HEK293T (cell line): ENCODE measurements at regions not wholly inside any gene's neighbourhood (a gene's known extent, or its start where the extent isn't known, plus 50 kb on each side); places are given as distances from the start of the nearest gene placed in this dataset.

Experiments
- ARNT ChIP-seq: fragments of 450-650 bp; IDR thresholded peaks from 2 replicates; pipeline ENCODE4 v1.6.1; 2017; ENCODE audit warnings: mild to moderate bottlenecking
- BHLHE40 ChIP-seq: fragments of 450-650 bp; IDR thresholded peaks from 2 replicates; pipeline ENCODE4 v1.6.1; 2016; ENCODE audit warnings: mild to moderate bottlenecking, moderate library complexity, borderline replicate concordance
- CTBP1 ChIP-seq: fragments of 450-650 bp; IDR thresholded peaks from 2 replicates; pipeline ENCODE4 v1.6.1; 2016; ENCODE audit warnings: borderline replicate concordance
- FOXA1 ChIP-seq: fragments of 450-650 bp; IDR thresholded peaks from 2 replicates; pipeline ENCODE4 v1.6.1; 2016; ENCODE audit warnings: mild to moderate bottlenecking
- FOXK2 ChIP-seq: fragments of 450-650 bp; IDR thresholded peaks from 2 replicates; pipeline ENCODE4 v1.6.1; 2016; ENCODE audit warnings: mild to moderate bottlenecking
- FOXM1 ChIP-seq: fragments of 450-650 bp; IDR thresholded peaks from 2 replicates; pipeline ENCODE4 v1.6.1; 2017; ENCODE audit warnings: mild to moderate bottlenecking, borderline replicate concordance
- HDGF ChIP-seq: fragments of 450-650 bp; IDR thresholded peaks from 2 replicates; pipeline ENCODE4 v1.6.1; 2017; ENCODE audit warnings: antibody characterized with exemption, borderline replicate concordance
- L3MBTL2 ChIP-seq: fragments of 450-650 bp; conservative IDR thresholded peaks from 2 replicates; pipeline ENCODE4 v1.6.1; 2016; ENCODE audit warnings: mild to moderate bottlenecking
- NFRKB ChIP-seq: fragments of 450-650 bp; IDR thresholded peaks from 2 replicates; pipeline ENCODE4 v1.6.1; 2016; ENCODE audit warnings: mild to moderate bottlenecking, moderate library complexity
- SP1 ChIP-seq: fragments of 450-650 bp; IDR thresholded peaks from 2 replicates; pipeline ENCODE4 v1.6.1; 2017
- SUZ12 ChIP-seq: fragments of 450-650 bp; IDR thresholded peaks from 2 replicates; pipeline ENCODE4 v1.6.1; 2016; ENCODE audit warnings: mild to moderate bottlenecking
- TARDBP ChIP-seq: fragments of 450-650 bp; IDR thresholded peaks from 2 replicates; pipeline ENCODE4 v1.6.1; 2016
- ZNF384 ChIP-seq: fragments of 450-650 bp; IDR thresholded peaks from 2 replicates; pipeline ENCODE4 v1.6.1; 2016
- TF ChIP-seq, protein P1 (sequence below): fragments of 450-650 bp; IDR thresholded peaks from 2 replicates; pipeline ENCODE4 v1.6.1; 2016

DNA sequence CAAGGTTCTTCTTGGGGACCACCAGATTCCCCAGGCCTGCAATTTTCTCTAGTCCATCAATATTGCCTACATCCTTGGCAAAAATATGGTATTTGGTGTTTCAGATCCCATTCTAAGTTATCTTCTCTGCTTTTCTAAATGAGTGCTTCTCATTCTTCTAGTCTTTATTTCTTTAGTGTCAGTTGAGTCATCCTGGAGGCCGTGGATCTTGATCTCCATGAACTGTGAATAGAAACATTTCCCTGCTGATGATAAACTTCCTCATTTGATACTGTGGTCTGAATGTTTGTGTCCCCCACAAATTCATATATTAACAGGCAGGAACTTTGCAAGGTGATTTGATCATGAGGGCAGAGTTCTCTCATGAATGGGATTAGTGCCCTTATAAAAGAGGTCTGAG is 779.3 kb downstream of the INHBA start:
- TF ChIP-seq SUZ12 (no peak), SP1 (no peak), FOXM1 (no peak), FOXA1 (no peak), ZNF384 (no peak), BHLHE40 (no peak), NFRKB (no peak), TARDBP (no peak), HDGF (no peak), FOXK2 (no peak), CTBP1 (no peak), ARNT (no peak), L3MBTL2 (no peak)
- TF ChIP-seq, protein P1, sequence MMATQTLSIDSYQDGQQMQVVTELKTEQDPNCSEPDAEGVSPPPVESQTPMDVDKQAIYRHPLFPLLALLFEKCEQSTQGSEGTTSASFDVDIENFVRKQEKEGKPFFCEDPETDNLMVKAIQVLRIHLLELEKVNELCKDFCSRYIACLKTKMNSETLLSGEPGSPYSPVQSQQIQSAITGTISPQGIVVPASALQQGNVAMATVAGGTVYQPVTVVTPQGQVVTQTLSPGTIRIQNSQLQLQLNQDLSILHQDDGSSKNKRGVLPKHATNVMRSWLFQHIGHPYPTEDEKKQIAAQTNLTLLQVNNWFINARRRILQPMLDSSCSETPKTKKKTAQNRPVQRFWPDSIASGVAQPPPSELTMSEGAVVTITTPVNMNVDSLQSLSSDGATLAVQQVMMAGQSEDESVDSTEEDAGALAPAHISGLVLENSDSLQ = no peak
